Left ventricle myocardium inferior (tissue), 1 donor: ENCODE measurements at regions not wholly inside any gene's neighbourhood (a gene's known extent, or its start where the extent isn't known, plus 50 kb on each side); places are given as distances from the start of the nearest gene placed in this dataset.

ENCODE experiments used
- DNase-seq: peaks from one replicate; pipeline ENCODE4 v3.0.0-alpha.2; 2020
- H3K27ac ChIP-seq: fragments of 200-600 bp; replicated peaks from 2 replicates; pipeline ENCODE4 v1.8.0; 2021
- H3K27me3 ChIP-seq: fragments of 200-600 bp; 2 replicates; pipeline ENCODE4 v1.8.0; 2021; ENCODE audit warnings: low read depth
- H3K36me3 ChIP-seq: fragments of 200-600 bp; 2 replicates; pipeline ENCODE4 v1.8.0; 2021
- H3K4me1 ChIP-seq: fragments of 200-600 bp; 2 replicates; pipeline ENCODE4 v1.8.0; 2021
- H3K4me3 ChIP-seq: fragments of 200-600 bp; 2 replicates; pipeline ENCODE4 v1.8.0; 2021; ENCODE audit warnings: mild to moderate bottlenecking, moderate library complexity
- H3K9me3 ChIP-seq: fragments of 200-600 bp; replicated peaks from 2 replicates; pipeline ENCODE4 v1.8.0; 2021
- CTCF ChIP-seq: fragments of 200-600 bp; IDR thresholded peaks from 2 replicates; pipeline ENCODE4 v1.8.0; 2021; ENCODE audit warnings: antibody characterized with exemption, mild to moderate bottlenecking, borderline replicate concordance
- intact Hi-C: fragments of 100-400 bp; cut with micrococcal nuclease; formaldehyde crosslinking; loops from one replicate; pipeline ENCODE4 v1.11.0; 2022
- donor health status: DM: no; HTN: yes; CAD: no; lungs with severe emphysema.

DNA sequence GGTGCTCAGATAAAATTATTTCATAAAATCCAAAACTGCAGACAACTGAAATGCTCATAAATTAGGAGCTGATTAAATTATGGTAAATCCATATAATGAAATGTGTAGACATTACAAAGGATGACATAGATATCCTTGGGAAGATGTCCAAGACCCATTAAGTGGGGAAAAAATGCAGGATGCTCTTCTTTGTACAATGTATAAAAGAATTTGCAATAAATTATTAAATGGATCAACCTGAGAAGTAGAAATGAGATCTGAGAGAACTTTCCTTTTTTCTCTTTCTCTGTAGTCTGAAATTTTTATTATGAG is 336.4 kb upstream of the E2F7 start:
- no peak overlapping the region for H3K27ac ChIP-seq
- H3K4me1 ChIP-seq: no peaks in the 10 kb centered on the region
- no peak overlapping the region for H3K4me3 ChIP-seq
- H3K27me3 ChIP-seq: no peaks in the 10 kb centered on the region
- DNase-seq: no peak
- no peaks in the 10 kb centered on the region for H3K36me3 ChIP-seq
- H3K9me3 ChIP-seq: no peaks in the 10 kb centered on the region
- intact Hi-C loops: no loop called here
- TF ChIP-seq CTCF: no peak

GRCh38 chr12:77401064-77401769 is 335.8 kb upstream of the E2F7 start:
- H3K4me1 ChIP-seq: no peaks in the 10 kb centered on the region
- no peaks in the 10 kb centered on the region for H3K9me3 ChIP-seq
- no peak overlapping the region for H3K27ac ChIP-seq
- H3K4me3 ChIP-seq: no peak overlapping the region
- H3K27me3 ChIP-seq: no peaks in the 10 kb centered on the region
- intact Hi-C loops: no loop called here
- H3K36me3 ChIP-seq: no peaks in the 10 kb centered on the region
- no peak for DNase-seq
- no peak for TF ChIP-seq CTCF

DNA sequence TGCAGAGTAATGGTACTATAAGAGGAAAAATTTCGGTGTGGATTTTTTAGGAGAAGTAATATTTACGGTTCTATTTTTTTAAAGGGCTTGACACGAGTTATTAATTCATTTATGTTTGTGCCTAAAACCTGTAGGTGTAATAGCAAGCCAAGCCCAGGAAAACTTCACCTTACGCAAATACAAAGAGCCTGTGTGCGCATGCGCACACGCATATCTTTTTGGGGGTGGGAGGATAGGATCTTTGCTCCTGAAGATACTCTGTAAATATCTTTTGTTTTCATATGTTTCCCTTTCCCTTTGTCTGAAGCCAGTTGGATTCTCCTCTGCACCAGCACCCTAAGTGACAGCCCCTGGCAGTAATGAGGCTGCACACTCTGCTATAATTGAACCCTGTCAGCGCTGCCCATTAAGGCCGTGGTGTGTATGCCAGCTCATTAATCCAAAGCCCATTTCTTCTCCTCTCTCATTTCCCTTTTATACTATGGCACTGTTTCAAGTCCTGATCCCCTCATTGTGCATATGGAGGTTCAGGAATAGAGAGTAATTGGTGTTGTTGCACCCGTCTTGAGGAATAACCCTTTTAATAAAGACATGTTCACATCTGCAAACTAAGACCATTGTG is 327.2 kb upstream of the E2F7 start:
- Histone ChIP-seq H3K27me3 (no peaks in the 10 kb centered on the region), H3K36me3 (no peaks in the 10 kb centered on the region), H3K27ac (no peak overlapping the region), H3K9me3 (no peaks in the 10 kb centered on the region), H3K4me1 (no peaks in the 10 kb centered on the region), H3K4me3 (no peak overlapping the region)
- intact Hi-C loops: no loop called here
- DNase-seq: no peak
- TF ChIP-seq CTCF: no peak

- intact Hi-C loops: no loop called here
- DNase-seq: no peak
- no peak for TF ChIP-seq CTCF
- Histone ChIP-seq H3K27me3 (no peaks in the 10 kb centered on the region), H3K27ac (no peak overlapping the region), H3K4me1 (no peaks in the 10 kb centered on the region), H3K9me3 (no peaks in the 10 kb centered on the region), H3K4me3 (no peak overlapping the region), H3K36me3 (no peaks in the 10 kb centered on the region)
Measured at GRCh38 chr12:77388445-77389265, 323.3 kb upstream of the E2F7 start.

- no peak for TF ChIP-seq CTCF
- H3K4me3 ChIP-seq: no peak overlapping the region
- H3K9me3 ChIP-seq: no peaks in the 10 kb centered on the region
- intact Hi-C loops: no loop called here
- no peaks in the 10 kb centered on the region for H3K27me3 ChIP-seq
- H3K36me3 ChIP-seq: no peaks in the 10 kb centered on the region
- no peak overlapping the region for H3K27ac ChIP-seq
- no peak for DNase-seq
- no peaks in the 10 kb centered on the region for H3K4me1 ChIP-seq
Measured at GRCh38 chr12:77387671-77388070, 322.3 kb upstream of the E2F7 start.
